H1 (cell line): ENCODE measurements at regions not wholly inside any gene's neighbourhood (a gene's known extent, or its start where the extent isn't known, plus 50 kb on each side); places are given as distances from the start of the nearest gene placed in this dataset.

Experiments used
- EZH2 ChIP-seq: fragments of 200-600 bp; sonication (generic); IDR thresholded peaks from 2 replicates; pipeline ENCODE4 v1.7.1; 2012; ENCODE audit warnings: low read depth, mild to moderate bottlenecking, moderate library complexity, low read length, inconsistent platforms; ENCODE audit not compliant: severe bottlenecking
- HDAC2 ChIP-seq, 2 experiments: fragments of 300-600 bp in 1 of 2; sonication (generic) in 1 of 2; IDR thresholded peaks; 2 replicates each; pipeline ENCODE4 v1.6.1; 2011 to 2012; ENCODE audit warnings: low read depth in 2 of 2, low read length in 2 of 2, mild to moderate bottlenecking in 2 of 2, moderate library complexity in 2 of 2, borderline replicate concordance in 1 of 2, inconsistent platforms in 1 of 2
- POLR2AphosphoS5 ChIP-seq: IDR thresholded peaks from 2 replicates; pipeline ENCODE4 v1.6.1; 2011; ENCODE audit warnings: low read depth, low read length
- RNF2 ChIP-seq: fragments of 200-900, 300-1000 bp; sonication (generic); IDR thresholded peaks from 2 replicates; pipeline ENCODE4 v1.7.1; 2016; ENCODE audit warnings: borderline replicate concordance, low read depth, mild to moderate bottlenecking, antibody characterized with exemption, low read length; ENCODE audit not compliant: poor library complexity, severe bottlenecking; ENCODE audit errors: missing control alignments
- SIRT6 ChIP-seq: IDR thresholded peaks from one replicate; pipeline ENCODE4 v1.7.1; 2012; ENCODE audit warnings: low read length, inconsistent platforms

- TF ChIP-seq RNF2 (no peak), EZH2 (no peak), POLR2AphosphoS5 (no peak), SIRT6 (no peak), HDAC2 (IDR thresholded peaks at IDR 0.05; ENCODE audit: borderline replicate concordance in 1 of 2, low read depth in 2 of 2, low read length in 2 of 2) (no peak)
Measured at GRCh38 chr6:113354204-113354895, 502.8 kb upstream of the MARCKS start (continued).
